Endodermal cell (in vitro differentiated cells): ENCODE measurements at regions not wholly inside any gene's neighbourhood (a gene's known extent, or its start where the extent isn't known, plus 50 kb on each side); places are given as distances from the start of the nearest gene placed in this dataset.
A peak's percentile ranks its signal among the peaks of the same experiment; 100 is the strongest.

Source experiments
- DNase-seq: peaks from one replicate; pipeline ENCODE4 v3.0.0-alpha.2; 2017
- H3K27ac ChIP-seq: 2 replicates; pipeline ENCODE4 v1.5.1; 2013; ENCODE audit warnings: mild to moderate bottlenecking, low read depth, low read length, moderate library complexity
- H3K27me3 ChIP-seq: 2 replicates; pipeline ENCODE4 v1.6.1; 2013; ENCODE audit warnings: mild to moderate bottlenecking, low read length, moderate library complexity; ENCODE audit not compliant: insufficient read depth, control insufficient read depth, poor library complexity, severe bottlenecking
- H3K36me3 ChIP-seq: 2 replicates; pipeline ENCODE4 v1.7.0; 2013; ENCODE audit warnings: mild to moderate bottlenecking, low read length, moderate library complexity; ENCODE audit not compliant: control insufficient read depth, insufficient read depth
- H3K4me1 ChIP-seq: one replicate; pipeline ENCODE4 v1.7.0; 2013; ENCODE audit warnings: low read length; ENCODE audit not compliant: control insufficient read depth, insufficient read depth
- H3K4me3 ChIP-seq: 2 replicates; pipeline ENCODE4 v1.5.1; 2013; ENCODE audit warnings: mild to moderate bottlenecking, low read length, moderate library complexity
- H3K9ac ChIP-seq: 2 replicates; pipeline ENCODE4 v1.6.1; 2013; ENCODE audit warnings: mild to moderate bottlenecking, low read length, moderate library complexity; ENCODE audit not compliant: poor library complexity, severe bottlenecking; ENCODE audit errors: extremely low read depth
- H3K9me3 ChIP-seq: 2 replicates; pipeline ENCODE4 v1.6.1; 2013; ENCODE audit warnings: mild to moderate bottlenecking, low read length, moderate library complexity; ENCODE audit not compliant: control insufficient read depth
- H3K27ac Mint-ChIP-seq: 2 replicates; pipeline ENCODE4 v1.8.0; 2020; ENCODE audit warnings: mixed read lengths
- H3K27me3 Mint-ChIP-seq: 2 replicates; pipeline ENCODE4 v1.8.0; 2021; ENCODE audit warnings: mild to moderate bottlenecking, mixed read lengths; ENCODE audit not compliant: insufficient read depth
- H3K36me3 Mint-ChIP-seq: 2 replicates; pipeline ENCODE4 v1.8.0; 2020; ENCODE audit warnings: low read depth, mixed read lengths
- H3K4me1 Mint-ChIP-seq: 2 replicates; pipeline ENCODE4 v1.8.0; 2020; ENCODE audit warnings: mixed read lengths
- H3K4me3 Mint-ChIP-seq: 2 replicates; pipeline ENCODE4 v1.8.0; 2020; ENCODE audit warnings: mild to moderate bottlenecking, moderate library complexity, mixed read lengths
- H3K9me3 Mint-ChIP-seq: 2 replicates; pipeline ENCODE4 v1.8.0; 2020; ENCODE audit warnings: mild to moderate bottlenecking, mixed read lengths
- CTCF ChIP-seq: fragments of 200-600 bp; sonication (generic); conservative IDR thresholded peaks from 2 replicates; pipeline ENCODE4 v1.5.0; 2021; ENCODE audit warnings: antibody characterized with exemption, mild to moderate bottlenecking
- WGBS, 2 experiments: methylation state at CpG; one replicate each; pipeline versions ENCODE4 v1.1.5 to v1.1.7; 2013; ENCODE audit warnings: missing lambda C conversion rate in 2 of 2, mixed read lengths in 1 of 2; ENCODE audit not compliant: insufficient coverage in 1 of 2, insufficient read length in 1 of 2; 5-methylcytosine and 5-hydroxymethylcytosine counted together

GRCh38 chr2:18411626-18412025 lies 148.8 kb downstream of the RDH14 start:
- H3K4me3 Mint-ChIP-seq: no peak overlapping the region
- WGBS, 2 experiments: 88% methylated on average over 1 of the region's 1 CpG; no CpG with 5 or more reads in 1 of the 2 experiments

GRCh38 chr2:18410543-18410942 lies 149.9 kb downstream of the RDH14 start:
- H3K9ac ChIP-seq: no peak overlapping the region
- no peak overlapping the region for H3K4me3 Mint-ChIP-seq
- WGBS, 2 experiments: 95% methylated on average over 1 of the region's 1 CpG; no CpG with 5 or more reads in 1 of the 2 experiments

More at GRCh38 chr2:18411626-18412025, 148.8 kb downstream of the RDH14 start:
- TF ChIP-seq CTCF: no peak
- Histone ChIP-seq H3K4me1 (peaks cover 3% of the 10 kb centered on the region), H3K36me3 (no peaks in the 10 kb centered on the region), H3K4me3 (no peak overlapping the region), H3K27me3 (no peaks in the 10 kb centered on the region), H3K27ac (no peak overlapping the region), H3K9me3 (no peaks in the 10 kb centered on the region), H3K9ac (no peak overlapping the region)
- no peak for DNase-seq
- Mint-ChIP-seq H3K36me3 (no peaks in the 10 kb centered on the region), H3K27me3 (no peaks in the 10 kb centered on the region), H3K4me1 (peaks cover 10% of the 10 kb centered on the region), H3K27ac (no peak overlapping the region), H3K9me3 (no peaks in the 10 kb centered on the region)

GRCh38 chr2:18408638-18409037 lies 151.8 kb downstream of the RDH14 start:
- Histone ChIP-seq H3K9me3 (no peaks in the 10 kb centered on the region), H3K27me3 (no peaks in the 10 kb centered on the region), H3K36me3 (no peaks in the 10 kb centered on the region), H3K4me3 (no peak overlapping the region), H3K9ac (no peak overlapping the region), H3K4me1 (peaks cover 3% of the 10 kb centered on the region), H3K27ac (no peak overlapping the region)
- H3K4me3 Mint-ChIP-seq: no peak overlapping the region
- no peaks in the 10 kb centered on the region for H3K27me3 Mint-ChIP-seq
- TF ChIP-seq CTCF: no peak
- H3K27ac Mint-ChIP-seq: no peak overlapping the region
- peaks cover 24% of the 10 kb centered on the region for H3K4me1 Mint-ChIP-seq
- H3K36me3 Mint-ChIP-seq: no peaks in the 10 kb centered on the region
- no peaks in the 10 kb centered on the region for H3K9me3 Mint-ChIP-seq
- DNase-seq: no peak
- 89% methylated on average over 2 of the region's 2 CpGs; no CpG with 5 or more reads in 1 of the 2 experiments for WGBS, 2 experiments

More at GRCh38 chr2:18410543-18410942, 149.9 kb downstream of the RDH14 start:
- H3K4me1 Mint-ChIP-seq: peaks cover 14% of the 10 kb centered on the region
- peak; percentile 44 for TF ChIP-seq CTCF
- no peak for DNase-seq
- no peaks in the 10 kb centered on the region for H3K36me3 ChIP-seq
- H3K36me3 Mint-ChIP-seq: no peaks in the 10 kb centered on the region
- peaks cover 3% of the 10 kb centered on the region for H3K4me1 ChIP-seq
- H3K27me3 ChIP-seq: no peaks in the 10 kb centered on the region
- no peak overlapping the region for H3K4me3 ChIP-seq
- no peaks in the 10 kb centered on the region for H3K9me3 Mint-ChIP-seq
- no peaks in the 10 kb centered on the region for H3K27me3 Mint-ChIP-seq
- no peak overlapping the region for H3K27ac ChIP-seq
- H3K9me3 ChIP-seq: no peaks in the 10 kb centered on the region
- no peak overlapping the region for H3K27ac Mint-ChIP-seq
